BLaER1 treated with 17β-estradiol and CSF1 and Interleukin-3, amounts not matched to agents 10 nM and 100 nM (cell line): ENCODE measurements at regions not wholly inside any gene's neighbourhood (a gene's known extent, or its start where the extent isn't known, plus 50 kb on each side); places are given as distances from the start of the nearest gene placed in this dataset.
A peak's percentile ranks its signal among the peaks of the same experiment; 100 is the strongest.

Experiments
- H3K27ac ChIP-seq, 11 experiments: shearing (Covaris generic); formaldehyde crosslinking; 2 replicates each; pipeline ENCODE4 v1.8.1; 2022
- H3K27me3 ChIP-seq, 11 experiments: shearing (Covaris generic); formaldehyde crosslinking; 2 replicates each; pipeline ENCODE4 v1.8.1; 2022
- H3K36me3 ChIP-seq, 11 experiments: shearing (Covaris generic); formaldehyde crosslinking; 2 replicates each; pipeline ENCODE4 v1.8.1; 2022
- H3K4me1 ChIP-seq, 10 experiments: shearing (Covaris generic); formaldehyde crosslinking; 2 replicates each; pipeline ENCODE4 v1.8.1; 2022
- H3K4me2 ChIP-seq, 11 experiments: shearing (Covaris generic); formaldehyde crosslinking; 2 replicates each; pipeline ENCODE4 v1.8.1; 2022
- H3K4me3 ChIP-seq, 10 experiments: shearing (Covaris generic); formaldehyde crosslinking; 2 replicates each; pipeline ENCODE4 v1.8.1; 2022
- H3K9ac ChIP-seq, 11 experiments: shearing (Covaris generic); formaldehyde crosslinking; 2 replicates each; pipeline ENCODE4 v1.8.1; 2022
- H3K9me3 ChIP-seq, 11 experiments: shearing (Covaris generic); formaldehyde crosslinking; replicated peaks in 1 of 11; 2 replicates each; pipeline ENCODE4 v1.8.1; 2022
- H4K20me1 ChIP-seq, 11 experiments: shearing (Covaris generic); formaldehyde crosslinking; 2 replicates each; pipeline ENCODE4 v1.8.1; 2022
- Cebpa-rat ChIP-seq, 11 experiments: shearing (Covaris generic); IDR thresholded peaks; 2 replicates each; pipeline ENCODE4 v1.8.1; 2022

GRCh38 chr3:55413236-55413635 is 73.9 kb downstream of the WNT5A start:
- no peaks in the 10 kb centered on the region for H4K20me1 ChIP-seq

DNA sequence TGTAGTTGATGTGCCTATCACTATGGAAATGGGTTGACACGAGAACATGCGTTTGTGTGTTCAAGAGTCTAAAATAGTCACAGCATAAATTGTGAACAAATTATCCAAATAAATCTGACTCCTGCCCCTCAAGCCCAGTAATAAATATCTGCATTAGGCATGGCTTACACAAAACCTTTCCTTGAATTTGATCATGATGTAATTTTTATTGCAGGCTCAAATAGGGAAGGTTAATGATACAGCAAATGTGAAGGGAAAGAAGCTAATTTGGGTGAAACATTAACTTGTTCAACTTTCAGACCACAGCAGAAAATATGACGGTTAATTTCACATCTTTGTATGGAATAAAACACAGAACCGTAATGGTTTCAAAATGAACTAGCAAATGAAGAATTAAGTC is 74.6 kb downstream of the WNT5A start:
- Histone ChIP-seq H3K9ac (no peak overlapping the region), H3K4me3 (no peak overlapping the region), H3K27ac (no peak overlapping the region), H3K4me2 (no peak overlapping the region), H4K20me1 (no peaks in the 10 kb centered on the region), H3K36me3 (no peaks in the 10 kb centered on the region), H3K27me3 (no peaks in the 10 kb centered on the region; a peak in 1 of 22 replicates), H3K4me1 (peaks cover 0 to under 1% (median 0%) of the 10 kb centered on the region in 10 experiments; a peak in 2 of 20 replicates), H3K9me3 (no peaks in the 10 kb centered on the region)
- no peak for TF ChIP-seq Cebpa-rat (IDR thresholded peaks at IDR 0.05)

More at GRCh38 chr3:55413236-55413635, 73.9 kb downstream of the WNT5A start:
- Histone ChIP-seq H3K4me1 (no peaks in the 10 kb centered on the region), H3K4me3 (no peak overlapping the region), H3K4me2 (no peak overlapping the region), H3K27ac (no peak overlapping the region), H3K9me3 (peaks cover 0 to 5% (median 0%) of the 10 kb centered on the region in 11 experiments; a peak in 1 of 22 replicates), H3K9ac (no peak overlapping the region), H3K36me3 (no peaks in the 10 kb centered on the region), H3K27me3 (no peaks in the 10 kb centered on the region; a peak in 1 of 22 replicates)
- TF ChIP-seq Cebpa-rat (IDR thresholded peaks at IDR 0.05): no peak

DNA sequence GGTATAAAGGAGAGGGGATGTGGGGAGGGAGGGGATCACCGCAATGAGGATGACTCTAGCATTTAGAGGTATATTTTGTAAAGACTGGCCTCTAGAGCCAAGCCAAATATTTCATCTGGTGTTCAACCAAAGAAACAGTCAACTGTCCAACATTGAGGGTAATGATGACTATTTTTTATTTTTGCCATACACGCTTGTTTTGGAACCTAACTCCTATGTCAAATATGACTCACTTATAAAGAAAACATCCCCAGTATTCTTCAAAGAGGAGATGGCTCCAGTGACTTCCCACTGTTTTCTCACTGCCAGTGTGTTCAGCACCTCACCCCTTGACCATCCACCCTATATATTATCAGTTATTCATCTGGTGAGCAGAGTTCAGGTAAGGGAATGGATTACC is 77.3 kb downstream of the WNT5A start:
- Histone ChIP-seq H3K4me3 (no peak overlapping the region), H3K36me3 (no peaks in the 10 kb centered on the region), H3K4me2 (no peak overlapping the region), H3K27me3 (no peaks in the 10 kb centered on the region; a peak in 1 of 22 replicates), H3K9ac (no peak overlapping the region), H3K4me1 (peaks cover 0 to 17% (median 0%) of the 10 kb centered on the region in 10 experiments; a peak in 5 of 20 replicates), H4K20me1 (no peaks in the 10 kb centered on the region), H3K9me3 (peaks cover 0 to 16% (median 0%) of the 10 kb centered on the region in 11 experiments; a peak in 7 of 22 replicates), H3K27ac (no peak overlapping the region)
- no peak for TF ChIP-seq Cebpa-rat (IDR thresholded peaks at IDR 0.05)

GRCh38 chr3:55408193-55408826 is 78.8 kb downstream of the WNT5A start:
- no peak overlapping the region for H3K27ac ChIP-seq
- no peak for TF ChIP-seq Cebpa-rat (IDR thresholded peaks at IDR 0.05)
- H3K9ac ChIP-seq: no peak overlapping the region

GRCh38 chr3:55407426-55407820 is 79.7 kb downstream of the WNT5A start:
- H3K4me2 ChIP-seq: peak overlapping the region in 2 of 11 experiments; percentile 54; a peak in 4 of 22 replicates
- peak overlapping the region in 1 of 11 experiments; percentile 46; a peak in 2 of 22 replicates for H3K27ac ChIP-seq

More at GRCh38 chr3:55408193-55408826, 78.8 kb downstream of the WNT5A start:
- H3K4me2 ChIP-seq: no peak overlapping the region
- H3K27me3 ChIP-seq: no peaks in the 10 kb centered on the region; a peak in 1 of 22 replicates
- peaks cover 0 to 16% (median 0%) of the 10 kb centered on the region in 11 experiments; a peak in 7 of 22 replicates for H3K9me3 ChIP-seq
- H3K4me3 ChIP-seq: no peak overlapping the region
- no peaks in the 10 kb centered on the region for H3K36me3 ChIP-seq
- peaks cover 0 to 17% (median 0%) of the 10 kb centered on the region in 10 experiments; a peak in 5 of 20 replicates for H3K4me1 ChIP-seq
- no peaks in the 10 kb centered on the region for H4K20me1 ChIP-seq

DNA sequence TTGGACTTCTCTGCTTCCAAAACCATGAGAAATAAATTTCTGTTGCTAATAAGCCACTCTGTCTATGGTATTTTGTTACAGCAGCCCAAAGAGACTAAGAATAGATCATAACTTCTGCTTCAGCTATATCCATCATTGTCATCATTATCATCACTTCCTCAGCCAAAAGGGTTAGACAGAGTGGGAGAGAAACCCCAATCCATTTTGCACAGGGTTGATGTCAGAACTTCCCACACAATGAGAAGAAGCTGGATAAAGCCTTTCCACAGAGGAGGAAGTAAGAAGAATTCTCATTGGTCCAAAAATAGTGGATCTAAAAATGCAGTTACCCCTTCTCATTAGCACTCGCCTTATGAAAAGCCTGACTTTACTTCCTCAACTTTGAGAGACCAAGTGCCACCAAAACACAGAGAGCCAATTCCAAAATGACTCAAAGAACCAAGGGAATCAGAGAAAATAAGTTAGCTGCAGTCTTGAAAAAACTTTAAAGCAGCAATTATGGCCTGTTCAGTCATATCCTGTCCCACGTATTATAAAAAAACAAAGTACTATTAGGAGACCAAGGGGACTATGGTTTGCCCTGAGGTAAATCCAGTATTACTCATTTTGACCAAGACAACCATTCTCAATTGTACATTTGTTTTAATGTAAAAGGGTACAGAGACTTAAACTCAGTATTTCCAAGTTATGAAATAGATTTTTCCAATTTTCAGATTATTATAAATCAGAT is 80.2 kb downstream of the WNT5A start:
- Histone ChIP-seq H3K4me1 (peaks cover 0 to 17% (median 0%) of the 10 kb centered on the region in 10 experiments; a peak in 5 of 20 replicates), H3K4me2 (peak overlapping the region in 2 of 11 experiments; percentile 47 to 54; a peak in 4 of 22 replicates), H3K9me3 (peaks cover 0 to 16% (median 0%) of the 10 kb centered on the region in 11 experiments; a peak in 7 of 22 replicates), H3K9ac (no peak overlapping the region), H3K36me3 (no peaks in the 10 kb centered on the region), H3K27ac (peak overlapping the region in 2 of 11 experiments; percentile 35 to 61; a peak in 4 of 22 replicates), H3K4me3 (no peak overlapping the region), H4K20me1 (no peaks in the 10 kb centered on the region), H3K27me3 (no peaks in the 10 kb centered on the region; a peak in 1 of 22 replicates)
- TF ChIP-seq Cebpa-rat (IDR thresholded peaks at IDR 0.05): no peak

More at GRCh38 chr3:55407426-55407820, 79.7 kb downstream of the WNT5A start:
- H3K27me3 ChIP-seq: no peaks in the 10 kb centered on the region; a peak in 1 of 22 replicates
- H3K36me3 ChIP-seq: no peaks in the 10 kb centered on the region
- peaks cover 0 to 17% (median 0%) of the 10 kb centered on the region in 10 experiments; a peak in 5 of 20 replicates for H3K4me1 ChIP-seq
- no peak overlapping the region for H3K4me3 ChIP-seq
- peaks cover 0 to 16% (median 0%) of the 10 kb centered on the region in 11 experiments; a peak in 7 of 22 replicates for H3K9me3 ChIP-seq
- no peak for TF ChIP-seq Cebpa-rat (IDR thresholded peaks at IDR 0.05)
- H4K20me1 ChIP-seq: no peaks in the 10 kb centered on the region
- no peak overlapping the region for H3K9ac ChIP-seq

DNA sequence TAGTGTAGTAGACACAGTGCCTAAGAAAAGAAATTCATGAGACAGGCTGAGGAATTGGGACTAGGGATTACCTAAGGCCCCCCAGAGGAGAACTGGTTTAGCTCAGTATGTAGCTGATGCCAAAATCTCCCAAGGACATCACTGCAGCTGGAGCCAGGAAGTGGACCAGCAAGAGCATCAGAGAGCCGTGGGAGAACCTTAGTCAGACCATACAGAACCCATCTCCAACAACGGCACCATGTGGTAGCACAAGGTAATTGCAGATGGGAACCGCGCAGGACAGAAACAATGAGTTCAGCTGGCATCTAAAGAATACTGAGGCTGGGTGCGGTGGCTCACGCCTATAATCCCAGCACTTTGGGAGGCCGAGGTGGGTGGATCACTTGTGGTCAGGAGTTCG is 81.7 kb downstream of the WNT5A start:
- H3K27ac ChIP-seq: no peak overlapping the region
- peaks cover 0 to 17% (median 0%) of the 10 kb centered on the region in 10 experiments; a peak in 5 of 20 replicates for H3K4me1 ChIP-seq
- no peak overlapping the region for H3K4me3 ChIP-seq
- H3K36me3 ChIP-seq: no peaks in the 10 kb centered on the region
- H3K9ac ChIP-seq: no peak overlapping the region
- TF ChIP-seq Cebpa-rat (IDR thresholded peaks at IDR 0.05): no peak
- no peaks in the 10 kb centered on the region for H4K20me1 ChIP-seq
- peaks cover 0 to 16% (median 0%) of the 10 kb centered on the region in 11 experiments; a peak in 7 of 22 replicates for H3K9me3 ChIP-seq
- H3K4me2 ChIP-seq: no peak overlapping the region
- no peaks in the 10 kb centered on the region; a peak in 1 of 22 replicates for H3K27me3 ChIP-seq

DNA sequence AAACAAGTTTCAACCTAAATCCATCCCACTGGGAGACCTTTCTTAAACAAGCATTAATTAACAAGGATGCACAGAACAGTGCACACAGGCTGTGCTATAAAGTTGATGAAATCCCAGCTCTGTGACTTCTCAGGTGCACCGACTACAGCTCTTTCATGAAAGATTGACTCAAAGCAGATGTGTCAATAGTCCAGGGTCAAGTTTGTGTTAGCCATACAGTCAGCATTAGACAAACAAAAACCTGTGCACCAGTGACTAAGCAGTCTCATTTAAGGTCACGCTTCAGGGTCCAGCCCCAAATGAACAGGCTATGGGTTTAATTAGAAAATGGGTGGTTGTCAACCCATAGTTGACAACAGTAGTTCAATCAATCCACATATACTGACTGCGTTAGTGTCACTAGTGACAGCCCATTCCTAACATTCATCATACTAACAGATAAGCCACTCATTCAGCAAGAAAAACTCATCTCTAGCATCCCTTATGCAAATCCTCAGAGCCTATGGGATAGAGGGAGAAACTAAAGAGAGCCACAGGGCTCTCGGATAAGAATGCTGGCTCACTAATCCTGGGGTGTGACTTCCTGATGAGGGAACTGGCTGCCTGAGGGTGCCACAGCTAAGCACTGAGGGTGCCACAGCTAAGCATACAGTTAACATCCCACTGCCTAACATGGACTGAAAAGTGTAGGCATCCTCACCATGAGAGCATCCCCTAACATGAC is 84.1 kb downstream of the WNT5A start:
- Histone ChIP-seq H3K9me3 (peaks cover 0 to 16% (median 0%) of the 10 kb centered on the region in 11 experiments; a peak in 7 of 22 replicates), H3K27ac (no peak overlapping the region), H3K4me1 (peaks cover 0 to 17% (median 0%) of the 10 kb centered on the region in 10 experiments; a peak in 5 of 20 replicates), H3K4me3 (no peak overlapping the region), H3K4me2 (no peak overlapping the region), H3K9ac (no peak overlapping the region), H3K36me3 (no peaks in the 10 kb centered on the region), H4K20me1 (no peaks in the 10 kb centered on the region), H3K27me3 (no peaks in the 10 kb centered on the region)
- TF ChIP-seq Cebpa-rat (IDR thresholded peaks at IDR 0.05): no peak
